Transverse colon (tissue), 4 donors: ENCODE measurements at regions not wholly inside any gene's neighbourhood (a gene's known extent, or its start where the extent isn't known, plus 50 kb on each side); places are given as distances from the start of the nearest gene placed in this dataset.
"Not testable (repeated sequence)": the region's sequence is repeated elsewhere in the genome, so short reads cannot be mapped to it uniquely, and the experiment has no call there.

ENCODE experiments used
- DNase-seq: peaks from one replicate; pipeline ENCODE4 v3.0.0-alpha.2; 2019
- H3K27ac ChIP-seq, 4 donors: fragments of 200-600 bp; sonication (generic); 2 replicates each; pipeline ENCODE4 v1.5.1; 2016 to 2018; ENCODE audit warnings: inconsistent platforms in 4 of 4
- H3K27me3 ChIP-seq: fragments of 200-600 bp; sonication (generic); 2 replicates; pipeline ENCODE4 v1.5.1; 2017; ENCODE audit warnings: inconsistent platforms
- H3K36me3 ChIP-seq, 4 donors: fragments of 200-600 bp; sonication (generic); 2 replicates each; pipeline ENCODE4 v1.5.1; 2017 to 2019; ENCODE audit warnings: inconsistent platforms in 4 of 4
- H3K4me1 ChIP-seq, 4 donors: fragments of 200-600 bp; sonication (generic); 2 replicates each; pipeline ENCODE4 v1.5.1; 2017 to 2020; ENCODE audit warnings: inconsistent platforms in 4 of 4
- H3K4me3 ChIP-seq, 4 donors: fragments of 200-600 bp; sonication (generic); 1 replicate in 1 of 4; 2 replicates in 3 of 4; pipeline versions ENCODE4 v1.5.1 to v1.6.1; 2017 to 2019; ENCODE audit warnings: inconsistent platforms in 4 of 4
- H3K9me3 ChIP-seq, 2 donors: fragments of 200-600 bp; sonication (generic); 2 replicates each; pipeline ENCODE4 v1.5.1; 2017 to 2019; ENCODE audit warnings: inconsistent platforms in 2 of 2
- EP300 ChIP-seq: sonication (generic); formaldehyde crosslinking; IDR thresholded peaks from one replicate; pipeline ENCODE4 v1.6.1; 2017; ENCODE audit warnings: antibody characterized with exemption, low read depth
- POLR2A ChIP-seq: fragments of 450-650 bp; IDR thresholded peaks from one replicate; pipeline ENCODE4 v1.6.1; 2016; ENCODE audit warnings: antibody characterized with exemption, mild to moderate bottlenecking, moderate library complexity
- POLR2AphosphoS5 ChIP-seq, 3 donors: sonication (generic); formaldehyde crosslinking; IDR thresholded peaks; one replicate each; pipeline ENCODE4 v1.6.1; 2016; ENCODE audit warnings: antibody characterized with exemption in 3 of 3
- WGBS, 2 donors: methylation state at CpG; one replicate each; pipeline ENCODE4 v1.1.5; 2018; ENCODE audit warnings: low coverage in 1 of 2; 5-methylcytosine and 5-hydroxymethylcytosine counted together
- in situ Hi-C, 4 donors: fragments of 200-750 bp; cut with MboI; loops; one replicate each; pipeline versions ENCODE4 v1.15.0 to v1.15.1; 2017; ENCODE audit warnings: low sequenced_read_pairs in 3 of 4, low pct_ligation_motif_present in 1 of 4, low pct_unique_long_range_greater_than_20kb in 1 of 4
- intact Hi-C: fragments of 100-400 bp; cut with DNase I; formaldehyde crosslinking; loops from one replicate; pipeline ENCODE4 v1.15.1; 2023; ENCODE audit warnings: low total_unique reads
- TF ChIP-seq, protein P1 (sequence below), 5 experiments: fragments of 200-600 bp in 3 of 5; fragments of 450-650 bp in 2 of 5; sonication (generic) in 3 of 5; IDR thresholded peaks; 1 replicate in 2 of 5; 2 replicates in 3 of 5; pipeline ENCODE4 v1.5.1; 2016 to 2017; ENCODE audit warnings: antibody characterized with exemption in 5 of 5, inconsistent platforms in 3 of 5, mild to moderate bottlenecking in 2 of 5, moderate library complexity in 1 of 5

DNA sequence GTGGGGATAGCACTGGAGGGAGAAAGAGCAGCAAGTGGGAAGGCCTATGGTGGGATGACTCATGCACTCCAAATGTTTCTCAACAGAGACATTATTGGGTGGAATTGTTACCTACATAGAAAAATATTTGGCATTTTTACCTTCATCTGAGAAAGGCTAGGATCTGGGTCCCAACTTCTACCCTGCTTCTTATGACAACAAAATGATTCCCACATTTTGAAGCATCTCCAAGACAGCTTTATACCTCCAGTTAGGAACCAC, 908.9 kb upstream of the GYPC start:
- no peaks in the 10 kb centered on the region for H3K36me3 ChIP-seq
- H3K27me3 ChIP-seq, result no peaks in the 10 kb centered on the region
- no peak for TF ChIP-seq EP300
- TF ChIP-seq POLR2AphosphoS5 (IDR thresholded peaks at IDR 0.05), result no peak
- TF ChIP-seq, protein P1, sequence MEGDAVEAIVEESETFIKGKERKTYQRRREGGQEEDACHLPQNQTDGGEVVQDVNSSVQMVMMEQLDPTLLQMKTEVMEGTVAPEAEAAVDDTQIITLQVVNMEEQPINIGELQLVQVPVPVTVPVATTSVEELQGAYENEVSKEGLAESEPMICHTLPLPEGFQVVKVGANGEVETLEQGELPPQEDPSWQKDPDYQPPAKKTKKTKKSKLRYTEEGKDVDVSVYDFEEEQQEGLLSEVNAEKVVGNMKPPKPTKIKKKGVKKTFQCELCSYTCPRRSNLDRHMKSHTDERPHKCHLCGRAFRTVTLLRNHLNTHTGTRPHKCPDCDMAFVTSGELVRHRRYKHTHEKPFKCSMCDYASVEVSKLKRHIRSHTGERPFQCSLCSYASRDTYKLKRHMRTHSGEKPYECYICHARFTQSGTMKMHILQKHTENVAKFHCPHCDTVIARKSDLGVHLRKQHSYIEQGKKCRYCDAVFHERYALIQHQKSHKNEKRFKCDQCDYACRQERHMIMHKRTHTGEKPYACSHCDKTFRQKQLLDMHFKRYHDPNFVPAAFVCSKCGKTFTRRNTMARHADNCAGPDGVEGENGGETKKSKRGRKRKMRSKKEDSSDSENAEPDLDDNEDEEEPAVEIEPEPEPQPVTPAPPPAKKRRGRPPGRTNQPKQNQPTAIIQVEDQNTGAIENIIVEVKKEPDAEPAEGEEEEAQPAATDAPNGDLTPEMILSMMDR (IDR thresholded peaks at IDR 0.05), result no peak
- TF ChIP-seq POLR2A, result no peak
- H3K4me3 ChIP-seq, result no peak overlapping the region
- intact Hi-C loops (loop anchor here (10.0 kb wide), 1 partner anchor 1682 kb away; no protein-coding TSS in a partner anchor), in situ Hi-C loops (no loop called here)
- no peak for DNase-seq
- no peaks in the 10 kb centered on the region for H3K4me1 ChIP-seq
- H3K9me3 ChIP-seq, result no peaks in the 10 kb centered on the region
- no peak overlapping the region for H3K27ac ChIP-seq

DNA sequence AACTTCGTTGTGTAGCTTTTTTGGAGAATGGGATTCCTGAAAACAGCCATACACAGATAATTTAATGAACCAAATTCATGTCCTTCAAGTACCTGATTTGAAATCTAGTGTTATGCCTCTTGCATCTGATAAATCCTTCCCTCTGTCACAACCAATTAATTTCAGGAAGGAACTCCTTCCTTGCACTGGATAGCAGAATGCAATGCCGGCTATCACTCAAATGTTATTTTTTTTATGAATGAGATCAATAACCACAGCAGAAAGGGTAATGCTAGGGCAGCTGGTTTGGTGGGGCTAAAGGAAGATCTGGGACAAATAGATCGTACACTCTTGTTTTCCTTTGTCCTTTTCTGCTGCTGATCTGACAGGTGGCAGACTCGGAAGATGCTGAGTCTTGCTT, 899.5 kb upstream of the GYPC start:
- 77 to 79% methylated on average over 2 to 4 of the region's 4 CpGs for WGBS, 2 donors

DNA sequence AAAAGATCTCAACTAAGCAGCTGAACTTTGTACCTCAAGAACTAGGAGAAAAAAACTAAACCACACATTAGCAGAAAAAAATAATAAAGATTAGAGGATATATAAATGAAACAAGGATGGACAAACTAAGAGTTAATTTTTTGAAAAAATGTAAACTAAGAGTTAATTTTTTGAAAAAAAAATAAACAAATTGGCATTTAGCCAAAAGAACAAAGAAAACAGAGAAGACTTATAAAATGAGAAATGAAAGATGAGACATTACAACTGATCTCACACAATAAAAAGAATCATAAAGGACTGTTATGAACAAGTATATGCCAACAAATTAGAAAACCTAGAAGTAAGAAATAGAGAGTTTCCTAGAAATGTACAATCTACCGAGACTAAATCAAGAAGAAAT, 859.2 kb upstream of the GYPC start:
- no peak for TF ChIP-seq POLR2A
- WGBS, 2 donors, result 75 to 89% methylated on average over 1 of the region's 1 CpG
- no peak overlapping the region for H3K4me3 ChIP-seq
- H3K27ac ChIP-seq, result no peak overlapping the region
- intact Hi-C loops (no loop called here), in situ Hi-C loops (no loop called here)
- no peak for DNase-seq
- H3K4me1 ChIP-seq, result no peaks in the 10 kb centered on the region
- no peaks in the 10 kb centered on the region for H3K36me3 ChIP-seq
- peaks cover 0 to 6% of the 10 kb centered on the region in 2 donors for H3K9me3 ChIP-seq
- H3K27me3 ChIP-seq, result no peaks in the 10 kb centered on the region

More for the DNA sequence above, 899.5 kb upstream of the GYPC start:
- H3K4me3 ChIP-seq, result no peak overlapping the region
- DNase-seq, result no peak
- no peaks in the 10 kb centered on the region for H3K27me3 ChIP-seq
- H3K36me3 ChIP-seq, result no peaks in the 10 kb centered on the region
- H3K4me1 ChIP-seq, result no peaks in the 10 kb centered on the region
- TF ChIP-seq EP300 (no peak), POLR2AphosphoS5 (IDR thresholded peaks at IDR 0.05) (no peak), POLR2A (no peak)
- TF ChIP-seq, protein P1 (IDR thresholded peaks at IDR 0.05), result no peak
- in situ Hi-C loops (no loop called here), intact Hi-C loops (no loop called here)
- H3K27ac ChIP-seq, result no peak overlapping the region
- H3K9me3 ChIP-seq, result no peaks in the 10 kb centered on the region

DNA sequence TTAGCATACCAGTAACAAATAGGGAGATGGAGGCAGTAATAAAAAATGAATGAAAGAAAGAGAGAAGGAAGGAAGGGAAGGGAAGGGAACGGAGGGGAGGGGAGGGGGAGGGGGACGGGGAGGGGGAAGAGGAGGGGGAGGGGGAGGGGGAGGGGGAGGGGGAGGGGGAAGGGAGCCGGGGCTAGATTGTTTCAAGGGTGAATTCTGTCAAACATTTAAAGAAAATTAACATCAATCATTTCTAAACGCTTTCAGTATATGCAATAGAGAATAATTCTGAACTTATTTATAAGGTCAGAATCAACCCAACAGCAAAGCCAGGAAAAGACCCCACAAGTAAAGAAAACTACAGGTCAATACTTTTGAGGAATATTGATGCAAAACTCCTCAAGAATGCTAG, 858.8 kb upstream of the GYPC start:
- no peaks in the 10 kb centered on the region for H3K27me3 ChIP-seq
- DNase-seq, result no peak
- intact Hi-C loops, result no loop called here
- no peaks in the 10 kb centered on the region for H3K36me3 ChIP-seq
- no peak for TF ChIP-seq POLR2AphosphoS5 (IDR thresholded peaks at IDR 0.05)
- TF ChIP-seq, protein P1 (IDR thresholded peaks at IDR 0.05), result no peak
- TF ChIP-seq EP300, result no peak
- H3K27ac ChIP-seq, result no peak overlapping the region
- 75% methylated on average over 2 to 3 of the region's 4 CpGs for WGBS, 2 donors
- in situ Hi-C loops, result no loop called here
- H3K9me3 ChIP-seq, result peaks cover 0 to 6% of the 10 kb centered on the region in 2 donors
- H3K4me1 ChIP-seq, result no peaks in the 10 kb centered on the region
- no peak overlapping the region for H3K4me3 ChIP-seq

DNA sequence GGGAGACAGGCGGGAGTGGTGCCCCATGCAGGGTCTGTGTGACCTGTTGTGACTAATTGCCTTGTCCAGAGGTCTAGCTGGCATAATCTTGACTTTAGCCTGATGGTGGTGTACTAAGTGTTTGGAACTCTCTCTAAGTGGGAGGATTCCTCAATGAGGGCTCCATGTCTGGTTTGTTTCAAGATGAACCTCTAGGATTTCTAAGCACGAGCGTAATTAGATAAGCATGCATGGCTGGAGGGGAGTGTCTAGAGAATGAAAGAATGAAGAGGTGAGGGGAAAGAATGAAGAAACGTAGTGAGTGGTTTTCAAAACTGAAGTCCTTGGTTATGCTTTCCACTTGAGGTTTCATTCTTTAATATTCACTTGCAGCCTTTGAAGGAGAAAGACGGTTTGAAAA, 833.2 kb upstream of the GYPC start:
- TF ChIP-seq POLR2AphosphoS5 (IDR thresholded peaks at IDR 0.05) (no peak), EP300 (no peak), POLR2A (no peak)
- TF ChIP-seq, protein P1 (IDR thresholded peaks at IDR 0.05), result no peak
- no peaks in the 10 kb centered on the region for H3K9me3 ChIP-seq
- intact Hi-C loops, result no loop called here
- H3K36me3 ChIP-seq, result no peaks in the 10 kb centered on the region
- no peak overlapping the region for H3K4me3 ChIP-seq
- H3K27ac ChIP-seq, result no peak overlapping the region
- in situ Hi-C loops, result no loop called here
- 84 to 91% methylated on average over 2 to 5 of the region's 5 CpGs for WGBS, 2 donors
- no peaks in the 10 kb centered on the region for H3K27me3 ChIP-seq
- H3K4me1 ChIP-seq, result no peaks in the 10 kb centered on the region
- DNase-seq, result no peak

DNA sequence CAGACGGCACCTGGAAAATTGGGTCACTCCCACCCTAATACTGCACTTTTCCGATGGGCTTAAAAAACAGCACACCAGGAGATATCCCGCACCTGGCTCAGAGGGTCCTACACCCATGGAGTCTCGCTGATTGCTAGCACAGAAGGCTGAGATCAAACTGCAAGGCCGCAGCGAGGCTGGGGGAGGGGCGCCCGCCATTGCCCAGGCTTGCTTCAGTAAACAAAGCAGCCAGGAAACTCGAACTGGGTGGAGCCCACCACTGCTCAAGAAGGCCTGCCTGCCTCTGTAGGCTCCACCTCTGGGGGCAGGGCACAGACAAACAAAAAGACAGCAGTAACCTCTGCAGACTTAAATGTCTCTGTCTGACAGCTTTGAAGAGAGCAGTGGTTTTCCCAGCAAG, 830.2 kb upstream of the GYPC start:
- H3K4me3 ChIP-seq, H3K36me3 ChIP-seq, DNase-seq, H3K4me1 ChIP-seq, H3K9me3 ChIP-seq, H3K27ac ChIP-seq, intact Hi-C loops, in situ Hi-C loops, H3K27me3 ChIP-seq: not testable (repeated sequence)
- WGBS, 2 donors, result 83 to 100% methylated on average over 3 to 9 of the region's 9 CpGs
